ENCODE measurements at regions not wholly inside any gene's neighbourhood (a gene's known extent, or its start where the extent isn't known, plus 50 kb on each side); places are given as distances from the start of the nearest gene placed in this dataset.
"Not testable (repeated sequence)": the region's sequence is repeated elsewhere in the genome, so short reads cannot be mapped to it uniquely, and the experiment has no call there.

GRCh38 chr15:69926721-69927120 is 171.0 kb downstream of the TLE3 start:
- Histone ChIP-seq H4K20me1 (ENCODE audit: control insufficient read depth, extremely low read depth, insufficient read depth, low read length) (no peaks in the 10 kb centered on the region), H3K4me1 (ENCODE audit: control insufficient read depth, extremely low read depth, insufficient read depth, low read length) (no peaks in the 10 kb centered on the region), H3K27ac (ENCODE audit: control insufficient read depth, insufficient read depth, low read length) (no peak overlapping the region), H3K9ac (ENCODE audit: control insufficient read depth, extremely low read depth, insufficient read depth, low read length) (no peak overlapping the region), H2AFZ (ENCODE audit: control insufficient read depth, low read length) (no peak overlapping the region), H3K4me3 (ENCODE audit: control insufficient read depth in 2 of 3, extremely low read depth in 1 of 3, insufficient read depth in 2 of 3, low read depth in 1 of 3, low read length in 3 of 3) (no peak overlapping the region), H3K9me1 (ENCODE audit: control insufficient read depth, extremely low read depth, insufficient read depth, low read length) (no peaks in the 10 kb centered on the region), H3K4me2 (ENCODE audit: control insufficient read depth, extremely low read depth, insufficient read depth, low read depth, low read length) (no peak overlapping the region), H3K79me2 (ENCODE audit: control insufficient read depth, insufficient read depth, low read length) (no peaks in the 10 kb centered on the region), H3K27me3 (ENCODE audit: control insufficient read depth, extremely low read depth, insufficient read depth, low read length) (peaks cover 2% of the 10 kb centered on the region), H3K36me3 (ENCODE audit: control insufficient read depth in 2 of 2, extremely low read depth in 1 of 2, insufficient read depth in 2 of 2, low read length in 2 of 2) (no peaks in the 10 kb centered on the region), H3K9me3 (ENCODE audit: control insufficient read depth, low read depth, low read length) (no peaks in the 10 kb centered on the region)
- TF ChIP-seq CTCF (optimal IDR thresholded peaks at IDR 0.05 in 1 of 3, IDR thresholded peaks at IDR 0.05 in 1 of 3, conservative IDR thresholded peaks at IDR 0.05 in 1 of 3; ENCODE audit: extremely low read depth in 1 of 3, insufficient read depth in 2 of 3, low read length in 3 of 3) (no peak), EZH2 (IDR thresholded peaks at IDR 0.05; ENCODE audit: low read length) (no peak)
- no peak for FAIRE-seq
- dilution Hi-C loops (cut with MboI; ENCODE audit: extremely low pct_ligation_motif_present, low sequenced_read_pairs), result no loop called here
- DNase-seq (ENCODE audit: low read depth, low spot score), result no peak

DNA sequence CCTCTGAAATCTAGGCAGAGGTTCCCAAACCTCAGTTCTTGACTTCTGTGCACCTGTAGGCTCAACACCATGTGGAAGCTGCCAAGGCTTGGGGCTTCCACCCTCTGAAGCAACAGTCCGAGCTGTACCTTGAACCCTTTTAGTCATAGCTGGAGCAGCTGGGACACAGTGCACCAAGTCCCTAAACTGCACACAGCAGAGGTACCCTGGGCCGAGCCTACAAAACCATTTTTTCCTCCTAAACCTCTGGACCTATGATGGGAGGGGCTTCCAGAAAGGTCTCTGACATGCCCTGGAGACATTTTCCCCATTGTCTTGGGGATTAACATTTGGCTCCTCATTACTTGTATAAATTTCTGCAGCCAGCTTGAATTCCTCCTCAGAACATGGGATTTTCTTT is 168.8 kb downstream of the TLE3 start:
- DNase-seq (ENCODE audit: low read depth, low spot score); H3K4me1 ChIP-seq (ENCODE audit: control insufficient read depth, extremely low read depth, insufficient read depth, low read length); dilution Hi-C loops (cut with MboI; ENCODE audit: extremely low pct_ligation_motif_present, low sequenced_read_pairs); H3K9ac ChIP-seq (ENCODE audit: control insufficient read depth, extremely low read depth, insufficient read depth, low read length); H3K9me3 ChIP-seq (ENCODE audit: control insufficient read depth, low read depth, low read length); H3K27ac ChIP-seq (ENCODE audit: control insufficient read depth, insufficient read depth, low read length); H3K79me2 ChIP-seq (ENCODE audit: control insufficient read depth, insufficient read depth, low read length); H3K9me1 ChIP-seq (ENCODE audit: control insufficient read depth, extremely low read depth, insufficient read depth, low read length); H2AFZ ChIP-seq (ENCODE audit: control insufficient read depth, low read length); H3K4me2 ChIP-seq (ENCODE audit: control insufficient read depth, extremely low read depth, insufficient read depth, low read depth, low read length); H4K20me1 ChIP-seq (ENCODE audit: control insufficient read depth, extremely low read depth, insufficient read depth, low read length); H3K4me3 ChIP-seq (ENCODE audit: control insufficient read depth in 2 of 3, extremely low read depth in 1 of 3, insufficient read depth in 2 of 3, low read depth in 1 of 3, low read length in 3 of 3); H3K36me3 ChIP-seq (ENCODE audit: control insufficient read depth in 2 of 2, extremely low read depth in 1 of 2, insufficient read depth in 2 of 2, low read length in 2 of 2); H3K27me3 ChIP-seq (ENCODE audit: control insufficient read depth, extremely low read depth, insufficient read depth, low read length); FAIRE-seq: not testable (repeated sequence)

DNA sequence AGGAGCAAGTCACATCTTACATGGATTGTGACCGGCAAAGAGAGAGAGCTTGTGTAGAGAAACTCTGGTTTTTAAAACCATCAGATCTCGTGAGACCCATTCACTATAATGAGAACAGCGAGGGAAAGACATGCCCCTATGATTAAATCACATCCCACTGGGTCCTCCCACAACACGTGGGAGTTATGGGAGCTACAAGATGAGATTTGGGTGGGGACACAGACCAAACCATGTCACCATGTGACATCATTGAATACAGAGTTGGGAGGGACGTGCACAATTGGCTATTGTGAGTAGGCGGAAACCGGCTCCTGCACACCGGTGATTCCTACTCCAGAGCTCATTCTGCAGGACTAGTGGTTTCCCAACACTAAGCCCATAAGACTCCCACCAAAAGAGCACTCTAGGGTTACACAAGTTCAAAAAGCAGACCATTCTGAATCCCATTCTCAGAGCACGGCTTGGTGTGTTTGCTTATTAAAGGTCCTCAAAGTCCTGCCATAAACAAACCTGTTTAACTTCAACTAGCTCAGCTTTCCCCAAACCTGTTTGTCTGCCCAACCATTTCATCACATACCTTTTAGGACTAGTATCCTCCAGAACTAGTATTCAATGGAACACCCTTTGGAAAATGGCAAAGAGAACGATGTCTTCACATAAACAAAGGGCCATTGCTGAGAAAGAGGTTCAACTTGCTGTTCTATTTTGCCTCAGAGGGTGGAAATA is 167.6 kb downstream of the TLE3 start:
- FAIRE-seq, result no peak
- H3K4me3 ChIP-seq (ENCODE audit: control insufficient read depth in 2 of 3, extremely low read depth in 1 of 3, insufficient read depth in 2 of 3, low read depth in 1 of 3, low read length in 3 of 3), result no peak overlapping the region
- no peak overlapping the region for H3K9ac ChIP-seq (ENCODE audit: control insufficient read depth, extremely low read depth, insufficient read depth, low read length)
- H3K9me1 ChIP-seq (ENCODE audit: control insufficient read depth, extremely low read depth, insufficient read depth, low read length), result no peaks in the 10 kb centered on the region
- H3K36me3 ChIP-seq (ENCODE audit: control insufficient read depth in 2 of 2, extremely low read depth in 1 of 2, insufficient read depth in 2 of 2, low read length in 2 of 2), result no peaks in the 10 kb centered on the region
- TF ChIP-seq EZH2 (IDR thresholded peaks at IDR 0.05; ENCODE audit: low read length) (no peak), CTCF (optimal IDR thresholded peaks at IDR 0.05 in 1 of 3, IDR thresholded peaks at IDR 0.05 in 1 of 3, conservative IDR thresholded peaks at IDR 0.05 in 1 of 3; ENCODE audit: extremely low read depth in 1 of 3, insufficient read depth in 2 of 3, low read length in 3 of 3) (no peak)
- no peaks in the 10 kb centered on the region for H3K4me1 ChIP-seq (ENCODE audit: control insufficient read depth, extremely low read depth, insufficient read depth, low read length)
- H3K27me3 ChIP-seq (ENCODE audit: control insufficient read depth, extremely low read depth, insufficient read depth, low read length), result peaks cover 13% of the 10 kb centered on the region
- H3K79me2 ChIP-seq (ENCODE audit: control insufficient read depth, insufficient read depth, low read length), result no peaks in the 10 kb centered on the region
- no peak overlapping the region for H3K4me2 ChIP-seq (ENCODE audit: control insufficient read depth, extremely low read depth, insufficient read depth, low read depth, low read length)
- no peak overlapping the region for H3K27ac ChIP-seq (ENCODE audit: control insufficient read depth, insufficient read depth, low read length)
- H3K9me3 ChIP-seq (ENCODE audit: control insufficient read depth, low read depth, low read length), result no peaks in the 10 kb centered on the region
- dilution Hi-C loops (cut with MboI; ENCODE audit: extremely low pct_ligation_motif_present, low sequenced_read_pairs), result no loop called here
- no peaks in the 10 kb centered on the region for H4K20me1 ChIP-seq (ENCODE audit: control insufficient read depth, extremely low read depth, insufficient read depth, low read length)
- H2AFZ ChIP-seq (ENCODE audit: control insufficient read depth, low read length), result no peak overlapping the region
- no peak for DNase-seq (ENCODE audit: low read depth, low spot score)

All from keratinocyte (primary cell).